VCaP (cell line): ENCODE measurements at regions not wholly inside any gene's neighbourhood (a gene's known extent, or its start where the extent isn't known, plus 50 kb on each side); places are given as distances from the start of the nearest gene placed in this dataset.

ENCODE experiments used
- H3K27ac ChIP-seq: fragments of 450-650 bp; 2 replicates; pipeline ENCODE4 v1.5.1; 2017
- TF ChIP-seq, protein P1 (sequence below): fragments of 450-650 bp; conservative IDR thresholded peaks from 2 replicates; pipeline ENCODE4 v1.5.1; 2017; ENCODE audit warnings: mild to moderate bottlenecking, moderate library complexity

GRCh38 chr2:18245375-18245774 is 315.1 kb downstream of the RDH14 start:
- TF ChIP-seq, protein P1, sequence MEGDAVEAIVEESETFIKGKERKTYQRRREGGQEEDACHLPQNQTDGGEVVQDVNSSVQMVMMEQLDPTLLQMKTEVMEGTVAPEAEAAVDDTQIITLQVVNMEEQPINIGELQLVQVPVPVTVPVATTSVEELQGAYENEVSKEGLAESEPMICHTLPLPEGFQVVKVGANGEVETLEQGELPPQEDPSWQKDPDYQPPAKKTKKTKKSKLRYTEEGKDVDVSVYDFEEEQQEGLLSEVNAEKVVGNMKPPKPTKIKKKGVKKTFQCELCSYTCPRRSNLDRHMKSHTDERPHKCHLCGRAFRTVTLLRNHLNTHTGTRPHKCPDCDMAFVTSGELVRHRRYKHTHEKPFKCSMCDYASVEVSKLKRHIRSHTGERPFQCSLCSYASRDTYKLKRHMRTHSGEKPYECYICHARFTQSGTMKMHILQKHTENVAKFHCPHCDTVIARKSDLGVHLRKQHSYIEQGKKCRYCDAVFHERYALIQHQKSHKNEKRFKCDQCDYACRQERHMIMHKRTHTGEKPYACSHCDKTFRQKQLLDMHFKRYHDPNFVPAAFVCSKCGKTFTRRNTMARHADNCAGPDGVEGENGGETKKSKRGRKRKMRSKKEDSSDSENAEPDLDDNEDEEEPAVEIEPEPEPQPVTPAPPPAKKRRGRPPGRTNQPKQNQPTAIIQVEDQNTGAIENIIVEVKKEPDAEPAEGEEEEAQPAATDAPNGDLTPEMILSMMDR, result no peak
- H3K27ac ChIP-seq, result no peak overlapping the region

- no peak overlapping the region for H3K27ac ChIP-seq
- TF ChIP-seq, protein P1, result no peak
Measured at GRCh38 chr2:18244845-18245244, 315.6 kb downstream of the RDH14 start.

DNA sequence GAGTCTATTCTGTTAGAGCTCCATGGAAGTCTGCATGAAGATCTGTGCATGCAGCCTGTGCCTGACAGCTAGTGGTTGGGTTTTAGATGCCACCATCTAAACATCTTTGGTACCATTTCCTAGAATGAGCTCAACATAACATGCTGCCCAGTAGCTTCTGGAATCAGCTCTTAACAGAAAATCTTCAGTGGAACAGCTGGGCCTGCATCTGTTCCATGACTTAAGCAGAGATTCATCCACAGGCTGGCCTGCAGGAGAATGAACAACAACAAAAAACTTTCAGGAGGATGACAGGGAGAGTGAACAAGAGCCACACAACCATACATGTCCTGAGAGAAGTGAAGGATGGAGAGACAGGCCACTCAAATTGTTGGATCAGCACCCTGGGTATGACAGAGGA is 316.6 kb downstream of the RDH14 start:
- no peak overlapping the region for H3K27ac ChIP-seq
- TF ChIP-seq, protein P1, result no peak

DNA sequence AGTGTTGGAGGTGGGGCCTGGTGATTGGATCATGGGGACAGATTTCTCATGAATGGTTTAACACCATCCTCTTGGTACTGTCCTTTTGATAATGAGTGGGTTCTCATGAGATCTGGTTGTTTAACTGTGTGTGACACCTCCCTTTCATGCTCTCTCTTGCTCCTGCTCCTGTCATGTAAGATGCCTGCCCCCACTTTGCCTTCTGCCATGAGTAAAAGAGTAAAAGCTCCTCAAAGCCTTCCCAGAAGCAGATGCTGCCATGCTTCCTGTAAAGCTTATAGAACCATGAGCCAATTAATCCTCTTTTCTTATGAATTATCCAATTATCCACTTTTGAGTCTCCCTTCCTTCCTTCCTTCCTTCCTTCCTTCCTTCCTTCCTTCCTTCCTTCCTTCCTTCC is 317.7 kb downstream of the RDH14 start:
- H3K27ac ChIP-seq, result no peak overlapping the region
- TF ChIP-seq, protein P1, result no peak

DNA sequence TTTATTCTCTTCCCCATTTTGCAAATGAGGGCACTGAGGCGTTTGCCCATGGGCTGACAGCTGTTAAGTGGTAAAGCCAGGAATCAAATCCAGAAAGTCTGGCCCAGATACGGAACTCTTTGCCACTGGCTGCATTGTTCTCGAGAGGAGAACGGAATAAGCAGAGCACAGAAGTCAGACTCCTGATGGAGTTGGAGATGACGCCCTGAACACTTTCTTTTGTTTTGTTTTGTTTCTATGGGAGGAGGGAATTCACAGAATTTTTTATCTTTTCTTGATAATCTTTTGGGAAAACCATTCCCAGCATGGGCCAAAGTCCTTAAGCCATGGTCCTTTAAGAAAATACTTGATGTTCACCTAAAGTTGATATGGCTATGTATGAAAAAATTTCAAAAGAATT is 322.2 kb downstream of the RDH14 start:
- H3K27ac ChIP-seq, result no peak overlapping the region
- TF ChIP-seq, protein P1, result no peak

- TF ChIP-seq, protein P1, result no peak
- no peak overlapping the region for H3K27ac ChIP-seq
Measured at GRCh38 chr2:18237298-18237697, 323.2 kb downstream of the RDH14 start.

- H3K27ac ChIP-seq, result no peak overlapping the region
- TF ChIP-seq, protein P1, result no peak
Measured at GRCh38 chr2:18232731-18233438, 327.6 kb downstream of the RDH14 start.
